ENCODE measurements at regions not wholly inside any gene's neighbourhood (a gene's known extent, or its start where the extent isn't known, plus 50 kb on each side); places are given as distances from the start of the nearest gene placed in this dataset.

- no peak overlapping the region for H3K4me3 ChIP-seq
- no peaks in the 10 kb centered on the region for H3K9me3 ChIP-seq
- intact Hi-C loops (cut with DNase I), result no loop called here
- TF ChIP-seq, protein P1, sequence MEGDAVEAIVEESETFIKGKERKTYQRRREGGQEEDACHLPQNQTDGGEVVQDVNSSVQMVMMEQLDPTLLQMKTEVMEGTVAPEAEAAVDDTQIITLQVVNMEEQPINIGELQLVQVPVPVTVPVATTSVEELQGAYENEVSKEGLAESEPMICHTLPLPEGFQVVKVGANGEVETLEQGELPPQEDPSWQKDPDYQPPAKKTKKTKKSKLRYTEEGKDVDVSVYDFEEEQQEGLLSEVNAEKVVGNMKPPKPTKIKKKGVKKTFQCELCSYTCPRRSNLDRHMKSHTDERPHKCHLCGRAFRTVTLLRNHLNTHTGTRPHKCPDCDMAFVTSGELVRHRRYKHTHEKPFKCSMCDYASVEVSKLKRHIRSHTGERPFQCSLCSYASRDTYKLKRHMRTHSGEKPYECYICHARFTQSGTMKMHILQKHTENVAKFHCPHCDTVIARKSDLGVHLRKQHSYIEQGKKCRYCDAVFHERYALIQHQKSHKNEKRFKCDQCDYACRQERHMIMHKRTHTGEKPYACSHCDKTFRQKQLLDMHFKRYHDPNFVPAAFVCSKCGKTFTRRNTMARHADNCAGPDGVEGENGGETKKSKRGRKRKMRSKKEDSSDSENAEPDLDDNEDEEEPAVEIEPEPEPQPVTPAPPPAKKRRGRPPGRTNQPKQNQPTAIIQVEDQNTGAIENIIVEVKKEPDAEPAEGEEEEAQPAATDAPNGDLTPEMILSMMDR (IDR thresholded peaks at IDR 0.05), result no peak
- no peak overlapping the region for H3K27ac ChIP-seq
- no peak for DNase-seq (ENCODE audit: low spot score in 2 of 2)
- H3K36me3 ChIP-seq, result no peaks in the 10 kb centered on the region
- no peaks in the 10 kb centered on the region for H3K4me1 ChIP-seq
- no peaks in the 10 kb centered on the region for H3K27me3 ChIP-seq
Measured at GRCh38 chr4:4780729-4781244, 78.7 kb upstream of the MSX1 start.

DNA sequence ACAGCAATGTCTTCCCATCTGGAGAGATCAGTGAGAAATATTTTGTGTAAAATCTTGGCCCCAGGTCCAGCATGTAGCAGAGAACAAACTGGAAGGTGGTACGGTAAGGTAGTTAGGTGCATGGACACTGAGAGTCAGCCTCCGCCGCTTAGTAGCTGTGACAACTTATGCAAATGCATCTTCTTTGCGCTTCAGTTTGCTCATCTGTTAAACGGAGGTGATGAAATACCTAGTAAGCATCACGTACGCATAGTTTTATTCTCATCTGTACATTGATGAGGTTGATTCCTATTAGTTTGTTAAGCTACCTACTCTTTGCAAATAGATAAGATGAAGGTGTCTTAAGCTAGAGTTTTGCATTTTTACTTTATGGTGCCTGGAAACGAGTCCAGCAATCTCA lies 80.0 kb upstream of the MSX1 start:
- no peak for DNase-seq (ENCODE audit: low spot score in 2 of 2)
- intact Hi-C loops (cut with DNase I), result no loop called here
- no peaks in the 10 kb centered on the region for H3K27me3 ChIP-seq
- H3K27ac ChIP-seq, result no peak overlapping the region
- no peak overlapping the region for H3K4me3 ChIP-seq
- TF ChIP-seq, protein P1 (IDR thresholded peaks at IDR 0.05), result no peak
- H3K9me3 ChIP-seq, result no peaks in the 10 kb centered on the region
- H3K36me3 ChIP-seq, result no peaks in the 10 kb centered on the region
- H3K4me1 ChIP-seq, result no peaks in the 10 kb centered on the region

GRCh38 chr4:4779054-4779453 lies 80.4 kb upstream of the MSX1 start:
- no peak for DNase-seq (ENCODE audit: low spot score in 2 of 2)
- Histone ChIP-seq H3K27ac (no peak overlapping the region), H3K27me3 (no peaks in the 10 kb centered on the region), H3K9me3 (no peaks in the 10 kb centered on the region), H3K4me3 (no peak overlapping the region), H3K4me1 (no peaks in the 10 kb centered on the region), H3K36me3 (no peaks in the 10 kb centered on the region)
- intact Hi-C loops (cut with DNase I), result no loop called here
- TF ChIP-seq, protein P1 (IDR thresholded peaks at IDR 0.05), result no peak

GRCh38 chr4:4778554-4778953 lies 80.9 kb upstream of the MSX1 start:
- intact Hi-C loops (cut with DNase I), result no loop called here
- DNase-seq (ENCODE audit: low spot score in 2 of 2), result no peak
- H3K4me3 ChIP-seq, result no peak overlapping the region
- H3K27me3 ChIP-seq, result no peaks in the 10 kb centered on the region
- no peaks in the 10 kb centered on the region for H3K36me3 ChIP-seq
- TF ChIP-seq, protein P1 (IDR thresholded peaks at IDR 0.05), result no peak
- no peak overlapping the region for H3K27ac ChIP-seq
- H3K4me1 ChIP-seq, result no peaks in the 10 kb centered on the region
- no peaks in the 10 kb centered on the region for H3K9me3 ChIP-seq

GRCh38 chr4:4776934-4777333 lies 82.5 kb upstream of the MSX1 start:
- H3K4me1 ChIP-seq, result no peaks in the 10 kb centered on the region
- no peaks in the 10 kb centered on the region for H3K9me3 ChIP-seq
- H3K36me3 ChIP-seq, result no peaks in the 10 kb centered on the region
- H3K4me3 ChIP-seq, result no peak overlapping the region
- intact Hi-C loops (cut with DNase I), result no loop called here
- TF ChIP-seq, protein P1 (IDR thresholded peaks at IDR 0.05), result no peak
- no peak for DNase-seq (ENCODE audit: low spot score in 2 of 2)
- no peak overlapping the region for H3K27ac ChIP-seq
- H3K27me3 ChIP-seq, result no peaks in the 10 kb centered on the region

GRCh38 chr4:4776335-4776734 lies 83.1 kb upstream of the MSX1 start:
- Histone ChIP-seq H3K4me1 (no peaks in the 10 kb centered on the region), H3K27ac (no peak overlapping the region), H3K36me3 (no peaks in the 10 kb centered on the region), H3K27me3 (no peaks in the 10 kb centered on the region), H3K4me3 (no peak overlapping the region), H3K9me3 (no peaks in the 10 kb centered on the region)
- no peak for DNase-seq (ENCODE audit: low spot score in 2 of 2)
- intact Hi-C loops (cut with DNase I), result no loop called here
- TF ChIP-seq, protein P1 (IDR thresholded peaks at IDR 0.05), result no peak
